HL-60 (cell line): ENCODE measurements at regions not wholly inside any gene's neighbourhood (a gene's known extent, or its start where the extent isn't known, plus 50 kb on each side); places are given as distances from the start of the nearest gene placed in this dataset.

Experiments used
- DNase-seq, 2 experiments: peaks; one replicate each; pipeline ENCODE4 v3.0.0-alpha.2; 2010 to 2020; ENCODE audit warnings: low read depth in 1 of 2, low spot score in 1 of 2
- H3K27ac ChIP-seq: fragments of 250-450 bp; sonication (Bioruptor Pico); replicated peaks from 2 replicates; pipeline ENCODE4 v1.5.1; 2020; ENCODE audit warnings: mild to moderate bottlenecking, moderate library complexity
- H3K27me3 ChIP-seq: fragments of 250-450 bp; sonication (Bioruptor Pico); 2 replicates; pipeline ENCODE4 v1.5.1; 2021; ENCODE audit warnings: mild to moderate bottlenecking, moderate library complexity; ENCODE audit not compliant: insufficient read depth, poor library complexity, severe bottlenecking
- H3K4me3 ChIP-seq: replicated peaks from 2 replicates; pipeline ENCODE4 v1.5.1; 2011; ENCODE audit warnings: mild to moderate bottlenecking, control low read depth, low read length; ENCODE audit not compliant: insufficient read depth
- CTCF ChIP-seq: IDR thresholded peaks from one replicate; pipeline ENCODE4 v1.5.1; 2011; ENCODE audit warnings: low read length, control low read depth, inconsistent platforms; ENCODE audit not compliant: insufficient read depth
- GABPA ChIP-seq: IDR thresholded peaks from 2 replicates; pipeline ENCODE4 v1.6.1; 2012; ENCODE audit warnings: low read depth
- POLR2AphosphoS5 ChIP-seq: IDR thresholded peaks from 2 replicates; pipeline ENCODE4 v1.6.1; 2012; ENCODE audit warnings: low read depth
- SPI1 ChIP-seq: IDR thresholded peaks from 2 replicates; pipeline ENCODE4 v1.6.1; 2012; ENCODE audit warnings: low read depth, mild to moderate bottlenecking, borderline replicate concordance
- TF ChIP-seq, protein P1 (sequence below): IDR thresholded peaks from 2 replicates; pipeline ENCODE4 v1.6.1; 2012; ENCODE audit warnings: low read depth; ENCODE audit not compliant: insufficient replicate concordance

- TF ChIP-seq, protein P1, sequence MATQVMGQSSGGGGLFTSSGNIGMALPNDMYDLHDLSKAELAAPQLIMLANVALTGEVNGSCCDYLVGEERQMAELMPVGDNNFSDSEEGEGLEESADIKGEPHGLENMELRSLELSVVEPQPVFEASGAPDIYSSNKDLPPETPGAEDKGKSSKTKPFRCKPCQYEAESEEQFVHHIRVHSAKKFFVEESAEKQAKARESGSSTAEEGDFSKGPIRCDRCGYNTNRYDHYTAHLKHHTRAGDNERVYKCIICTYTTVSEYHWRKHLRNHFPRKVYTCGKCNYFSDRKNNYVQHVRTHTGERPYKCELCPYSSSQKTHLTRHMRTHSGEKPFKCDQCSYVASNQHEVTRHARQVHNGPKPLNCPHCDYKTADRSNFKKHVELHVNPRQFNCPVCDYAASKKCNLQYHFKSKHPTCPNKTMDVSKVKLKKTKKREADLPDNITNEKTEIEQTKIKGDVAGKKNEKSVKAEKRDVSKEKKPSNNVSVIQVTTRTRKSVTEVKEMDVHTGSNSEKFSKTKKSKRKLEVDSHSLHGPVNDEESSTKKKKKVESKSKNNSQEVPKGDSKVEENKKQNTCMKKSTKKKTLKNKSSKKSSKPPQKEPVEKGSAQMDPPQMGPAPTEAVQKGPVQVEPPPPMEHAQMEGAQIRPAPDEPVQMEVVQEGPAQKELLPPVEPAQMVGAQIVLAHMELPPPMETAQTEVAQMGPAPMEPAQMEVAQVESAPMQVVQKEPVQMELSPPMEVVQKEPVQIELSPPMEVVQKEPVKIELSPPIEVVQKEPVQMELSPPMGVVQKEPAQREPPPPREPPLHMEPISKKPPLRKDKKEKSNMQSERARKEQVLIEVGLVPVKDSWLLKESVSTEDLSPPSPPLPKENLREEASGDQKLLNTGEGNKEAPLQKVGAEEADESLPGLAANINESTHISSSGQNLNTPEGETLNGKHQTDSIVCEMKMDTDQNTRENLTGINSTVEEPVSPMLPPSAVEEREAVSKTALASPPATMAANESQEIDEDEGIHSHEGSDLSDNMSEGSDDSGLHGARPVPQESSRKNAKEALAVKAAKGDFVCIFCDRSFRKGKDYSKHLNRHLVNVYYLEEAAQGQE = no peak
- no peak for TF ChIP-seq POLR2AphosphoS5
- no peak for TF ChIP-seq CTCF
- TF ChIP-seq GABPA = no peak
- TF ChIP-seq SPI1 = no peak
- Histone ChIP-seq H3K27me3 (no peaks in the 10 kb centered on the region), H3K4me3 (no peak overlapping the region), H3K27ac (no peak overlapping the region)
- DNase-seq = no peak
These were observed 223.7 kb downstream of the FBXO4 start for GRCh38 chr5:42148813-42149212.

DNA sequence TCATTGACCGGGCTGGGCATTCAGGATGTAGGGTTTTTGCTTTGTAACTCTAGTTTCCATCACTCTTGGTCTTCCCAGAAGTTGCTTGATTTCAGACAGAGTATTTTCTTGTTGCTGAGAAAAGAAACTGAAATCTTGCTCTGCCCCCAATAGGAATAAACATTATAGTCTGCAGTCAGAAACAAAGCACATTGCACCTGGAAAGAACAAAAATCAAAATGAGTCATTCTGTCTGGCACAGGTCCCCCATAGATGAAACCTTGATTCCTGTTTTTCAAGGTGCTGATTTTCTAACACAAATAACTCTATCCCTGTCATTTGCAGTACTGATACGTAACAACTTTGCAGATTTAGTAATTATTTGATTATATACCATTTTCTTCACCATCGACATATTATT is 232.1 kb downstream of the FBXO4 start:
- TF ChIP-seq, protein P1 = no peak
- TF ChIP-seq CTCF = no peak
- TF ChIP-seq POLR2AphosphoS5 = no peak
- TF ChIP-seq GABPA = no peak
- TF ChIP-seq SPI1 = no peak
- no peak for DNase-seq
- Histone ChIP-seq H3K4me3 (no peak overlapping the region), H3K27ac (no peak overlapping the region), H3K27me3 (no peaks in the 10 kb centered on the region)

DNA sequence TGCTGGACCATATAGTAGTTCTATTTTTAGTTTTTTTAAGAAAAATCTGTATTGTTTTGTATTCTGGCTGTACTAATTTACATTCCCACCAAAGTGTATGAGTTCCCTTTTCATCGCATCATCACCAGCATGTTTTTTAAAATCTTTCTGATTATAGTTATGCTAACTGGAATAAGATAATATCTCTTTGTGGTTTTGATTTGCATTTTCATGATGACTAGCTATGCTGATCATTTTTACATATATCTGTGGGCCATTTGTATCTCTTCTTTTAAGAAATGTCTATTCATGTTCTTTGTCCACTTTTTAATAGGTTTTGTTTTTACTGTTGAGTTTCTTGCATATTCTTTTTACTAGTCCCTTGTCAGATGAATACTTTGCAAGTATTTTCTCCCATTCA is 238.0 kb downstream of the FBXO4 start:
- DNase-seq = no peak
- TF ChIP-seq POLR2AphosphoS5 = no peak
- TF ChIP-seq, protein P1 = no peak
- TF ChIP-seq SPI1 = no peak
- no peak for TF ChIP-seq GABPA
- no peak for TF ChIP-seq CTCF
- Histone ChIP-seq H3K4me3 (no peak overlapping the region), H3K27me3 (no peaks in the 10 kb centered on the region), H3K27ac (no peak overlapping the region)
